ENCODE measurements at regions not wholly inside any gene's neighbourhood (a gene's known extent, or its start where the extent isn't known, plus 50 kb on each side); places are given as distances from the start of the nearest gene placed in this dataset.

DNA sequence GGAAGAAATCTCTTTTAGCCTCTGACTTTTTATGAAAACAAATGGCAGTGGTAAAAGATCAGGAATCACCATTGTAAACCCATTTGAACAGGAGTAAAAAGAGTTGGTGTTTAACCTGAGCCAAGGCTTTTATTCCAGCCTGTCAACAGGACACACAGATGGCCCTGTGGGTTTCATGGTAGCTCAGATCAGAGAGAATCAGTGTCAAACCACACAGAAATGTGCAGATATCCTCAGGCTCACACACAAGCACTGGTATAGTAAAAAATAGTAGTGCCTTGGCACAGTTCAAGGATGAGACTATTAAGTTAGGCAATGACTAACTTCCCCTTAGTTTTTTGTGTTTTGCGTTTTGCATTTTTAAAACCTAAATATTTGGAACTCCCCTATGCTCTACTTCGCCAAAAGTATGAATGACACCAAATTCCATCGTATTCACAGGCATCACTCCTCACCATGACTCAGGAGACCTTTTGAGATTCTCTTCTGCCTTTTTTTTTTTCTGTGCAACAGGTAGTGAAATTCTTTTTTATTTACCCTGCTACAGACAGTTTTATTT lies 1200.0 kb downstream of the CDH11 start:
- no peak for TF ChIP-seq EZH2 (IDR thresholded peaks at IDR 0.05; ENCODE audit: low read length)
- TF ChIP-seq, protein P1, sequence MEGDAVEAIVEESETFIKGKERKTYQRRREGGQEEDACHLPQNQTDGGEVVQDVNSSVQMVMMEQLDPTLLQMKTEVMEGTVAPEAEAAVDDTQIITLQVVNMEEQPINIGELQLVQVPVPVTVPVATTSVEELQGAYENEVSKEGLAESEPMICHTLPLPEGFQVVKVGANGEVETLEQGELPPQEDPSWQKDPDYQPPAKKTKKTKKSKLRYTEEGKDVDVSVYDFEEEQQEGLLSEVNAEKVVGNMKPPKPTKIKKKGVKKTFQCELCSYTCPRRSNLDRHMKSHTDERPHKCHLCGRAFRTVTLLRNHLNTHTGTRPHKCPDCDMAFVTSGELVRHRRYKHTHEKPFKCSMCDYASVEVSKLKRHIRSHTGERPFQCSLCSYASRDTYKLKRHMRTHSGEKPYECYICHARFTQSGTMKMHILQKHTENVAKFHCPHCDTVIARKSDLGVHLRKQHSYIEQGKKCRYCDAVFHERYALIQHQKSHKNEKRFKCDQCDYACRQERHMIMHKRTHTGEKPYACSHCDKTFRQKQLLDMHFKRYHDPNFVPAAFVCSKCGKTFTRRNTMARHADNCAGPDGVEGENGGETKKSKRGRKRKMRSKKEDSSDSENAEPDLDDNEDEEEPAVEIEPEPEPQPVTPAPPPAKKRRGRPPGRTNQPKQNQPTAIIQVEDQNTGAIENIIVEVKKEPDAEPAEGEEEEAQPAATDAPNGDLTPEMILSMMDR (optimal IDR thresholded peaks at IDR 0.05 in 1 of 3, IDR thresholded peaks at IDR 0.05 in 1 of 3, conservative IDR thresholded peaks at IDR 0.05 in 1 of 3; ENCODE audit: extremely low read depth in 1 of 3, insufficient read depth in 2 of 3, low read length in 3 of 3) = no peak

All from keratinocyte (primary cell).